HEK293 (cell line): ENCODE measurements at regions not wholly inside any gene's neighbourhood (a gene's known extent, or its start where the extent isn't known, plus 50 kb on each side); places are given as distances from the start of the nearest gene placed in this dataset.

Source experiments
- CTCF ChIA-PET: fragments of 350-600 bp; formaldehyde crosslinking; extraction: SDS; loops from one replicate; lab custom pipeline; 2021; ENCODE audit warnings: antibody characterized with exemption; lab: Yijun Ruan, JAX
- POLR2A ChIA-PET: fragments of 300-600 bp; formaldehyde crosslinking; extraction: SDS; loops from one replicate; lab custom pipeline; 2020; ENCODE audit warnings: antibody characterized with exemption, inconsistent platforms; lab: Yijun Ruan, JAX
- H3K27ac ChIP-seq: fragments of 200-500 bp; sonication (Bioruptor generic); 2 replicates; pipeline ENCODE4 v1.5.1; 2014; ENCODE audit warnings: low read depth, low read length, control low read depth, inconsistent platforms; ENCODE audit errors: extremely low read depth
- H3K36me3 ChIP-seq, 2 experiments: fragments of 200-500 bp in 1 of 2; sonication (Bioruptor generic) in 1 of 2; 1 replicate in 1 of 2; 2 replicates in 1 of 2; pipeline ENCODE4 v1.5.1; 2014 to 2017; ENCODE audit warnings: inconsistent platforms in 2 of 2, low read length in 2 of 2; ENCODE audit not compliant: control insufficient read depth in 2 of 2, insufficient read depth in 1 of 2
- H3K4me1 ChIP-seq: fragments of 200-500 bp; sonication (Bioruptor generic); 2 replicates; pipeline ENCODE4 v1.5.1; 2014; ENCODE audit warnings: mild to moderate bottlenecking, low read length, inconsistent platforms; ENCODE audit not compliant: control insufficient read depth, insufficient read depth
- H3K4me3 ChIP-seq: 2 replicates; pipeline ENCODE4 v1.5.1; 2011; ENCODE audit warnings: low read depth, mild to moderate bottlenecking, control low read depth, low read length, moderate library complexity
- H3K9me3 ChIP-seq: fragments of 200-500 bp; sonication (Bioruptor generic); 2 replicates; pipeline ENCODE4 v1.5.1; 2014; ENCODE audit warnings: low read depth, low read length, inconsistent platforms; ENCODE audit not compliant: control insufficient read depth, insufficient read depth
- ATF2 ChIP-seq: fragments of 450-650 bp; formaldehyde crosslinking; IDR thresholded peaks from 2 replicates; pipeline ENCODE4 v1.5.1; 2016; ENCODE audit warnings: missing biosample characterization, missing genetic modification characterization, low read depth
- EGR2 ChIP-seq: fragments of 450-650 bp; formaldehyde crosslinking; IDR thresholded peaks from 2 replicates; pipeline ENCODE4 v1.5.1; 2016; ENCODE audit warnings: low read depth, missing biosample characterization, missing genetic modification characterization
- GFI1B ChIP-seq: fragments of 450-650 bp; formaldehyde crosslinking; IDR thresholded peaks from 2 replicates; pipeline ENCODE4 v1.5.1; 2016; ENCODE audit warnings: missing biosample characterization, missing genetic modification characterization
- GLIS2 ChIP-seq: fragments of 450-650 bp; formaldehyde crosslinking; IDR thresholded peaks from 2 replicates; pipeline ENCODE4 v1.5.1; 2016; ENCODE audit warnings: missing biosample characterization, missing genetic modification characterization
- KLF16 ChIP-seq: fragments of 450-650 bp; formaldehyde crosslinking; IDR thresholded peaks from 2 replicates; pipeline ENCODE4 v1.5.1; 2017; ENCODE audit warnings: missing biosample characterization, missing genetic modification characterization
- KLF9 ChIP-seq: fragments of 450-650 bp; formaldehyde crosslinking; IDR thresholded peaks from 2 replicates; pipeline ENCODE4 v1.5.1; 2016; ENCODE audit warnings: missing biosample characterization, missing genetic modification characterization, low read depth
- RBAK ChIP-seq: fragments of 450-650 bp; formaldehyde crosslinking; IDR thresholded peaks from 2 replicates; pipeline ENCODE4 v1.5.1; 2016; ENCODE audit warnings: missing biosample characterization, missing genetic modification characterization
- SCRT2 ChIP-seq: fragments of 450-650 bp; formaldehyde crosslinking; IDR thresholded peaks from 2 replicates; pipeline ENCODE4 v1.5.1; 2016; ENCODE audit warnings: missing biosample characterization, missing genetic modification characterization
- SETDB1 ChIP-seq: IDR thresholded peaks from one replicate; pipeline ENCODE4 v1.6.1; 2017; ENCODE audit warnings: mild to moderate bottlenecking, low read length, moderate library complexity, mixed read lengths; ENCODE audit not compliant: insufficient read length
- ZNF112 ChIP-seq: fragments of 450-650 bp; formaldehyde crosslinking; IDR thresholded peaks from 2 replicates; pipeline ENCODE4 v1.5.0; 2017; ENCODE audit warnings: missing biosample characterization, missing genetic modification characterization
- ZNF121 ChIP-seq: fragments of 450-650 bp; formaldehyde crosslinking; IDR thresholded peaks from 2 replicates; pipeline ENCODE4 v1.5.1; 2016; ENCODE audit warnings: missing biosample characterization, missing genetic modification characterization
- ZNF140 ChIP-seq: fragments of 450-650 bp; formaldehyde crosslinking; IDR thresholded peaks from 2 replicates; pipeline ENCODE4 v1.5.1; 2016; ENCODE audit warnings: missing biosample characterization, missing genetic modification characterization
- ZNF202 ChIP-seq: fragments of 450-650 bp; formaldehyde crosslinking; IDR thresholded peaks from 2 replicates; pipeline ENCODE4 v1.5.1; 2016; ENCODE audit warnings: missing biosample characterization, missing genetic modification characterization, borderline replicate concordance
- ZNF248 ChIP-seq: fragments of 450-650 bp; formaldehyde crosslinking; IDR thresholded peaks from 2 replicates; pipeline ENCODE4 v1.5.1; 2017; ENCODE audit warnings: missing biosample characterization, missing genetic modification characterization
- ZNF280D ChIP-seq: fragments of 450-650 bp; formaldehyde crosslinking; IDR thresholded peaks from 2 replicates; pipeline ENCODE4 v1.5.1; 2016; ENCODE audit warnings: missing biosample characterization, missing genetic modification characterization
- ZNF366 ChIP-seq: fragments of 450-650 bp; formaldehyde crosslinking; conservative IDR thresholded peaks from 2 replicates; pipeline ENCODE4 v1.5.1; 2016; ENCODE audit warnings: missing biosample characterization, missing genetic modification characterization
- ZNF394 ChIP-seq: fragments of 450-650 bp; formaldehyde crosslinking; IDR thresholded peaks from 2 replicates; pipeline ENCODE4 v1.5.1; 2016; ENCODE audit warnings: missing biosample characterization, missing genetic modification characterization, mild to moderate bottlenecking, moderate library complexity, borderline replicate concordance
- ZNF426 ChIP-seq: fragments of 450-650 bp; formaldehyde crosslinking; IDR thresholded peaks from 2 replicates; pipeline ENCODE4 v1.5.1; 2017; ENCODE audit warnings: missing biosample characterization, missing genetic modification characterization, mild to moderate bottlenecking, inconsistent platforms, moderate library complexity
- ZNF48 ChIP-seq: fragments of 450-650 bp; formaldehyde crosslinking; IDR thresholded peaks from 2 replicates; pipeline ENCODE4 v1.5.1; 2016; ENCODE audit warnings: missing biosample characterization, missing genetic modification characterization
- ZNF510 ChIP-seq: fragments of 450-650 bp; formaldehyde crosslinking; IDR thresholded peaks from 2 replicates; pipeline ENCODE4 v1.5.1; 2018; ENCODE audit warnings: mild to moderate bottlenecking, missing genetic modification characterization, missing biosample characterization; ENCODE audit not compliant: insufficient replicate concordance
- ZNF529 ChIP-seq: fragments of 450-650 bp; formaldehyde crosslinking; IDR thresholded peaks from 2 replicates; pipeline ENCODE4 v1.5.1; 2017; ENCODE audit warnings: missing genetic modification characterization, missing biosample characterization; ENCODE audit not compliant: insufficient replicate concordance
- ZNF626 ChIP-seq: fragments of 450-650 bp; sonication (Bioruptor Pico); formaldehyde crosslinking; IDR thresholded peaks from 2 replicates; pipeline ENCODE4 v1.5.1; 2018; ENCODE audit warnings: missing biosample characterization, missing genetic modification characterization, inconsistent platforms
- ZNF660 ChIP-seq: fragments of 450-650 bp; IDR thresholded peaks from 2 replicates; pipeline ENCODE4 v1.5.1; 2018; ENCODE audit warnings: missing biosample characterization, mild to moderate bottlenecking, missing genetic modification characterization
- ZNF670 ChIP-seq: fragments of 450-650 bp; formaldehyde crosslinking; IDR thresholded peaks from 2 replicates; pipeline ENCODE4 v1.5.1; 2016; ENCODE audit warnings: missing biosample characterization, missing genetic modification characterization, low read depth
- ZNF707 ChIP-seq: fragments of 450-650 bp; formaldehyde crosslinking; IDR thresholded peaks from 2 replicates; pipeline ENCODE4 v1.5.1; 2016; ENCODE audit warnings: missing biosample characterization, missing genetic modification characterization
- ZNF747 ChIP-seq: fragments of 450-650 bp; formaldehyde crosslinking; IDR thresholded peaks from 2 replicates; pipeline ENCODE4 v1.5.1; 2016; ENCODE audit warnings: missing biosample characterization, missing genetic modification characterization
- ZNF791 ChIP-seq: fragments of 450-650 bp; formaldehyde crosslinking; IDR thresholded peaks from 2 replicates; pipeline ENCODE4 v1.5.1; 2016; ENCODE audit warnings: missing biosample characterization, missing genetic modification characterization
- ZSCAN30 ChIP-seq: fragments of 450-650 bp; IDR thresholded peaks from 2 replicates; pipeline ENCODE4 v1.5.1; 2018; ENCODE audit warnings: missing biosample characterization, mild to moderate bottlenecking, missing genetic modification characterization, moderate library complexity

GRCh38 chr6:14061643-14062042 is 55.9 kb upstream of the CD83 start:
- Histone ChIP-seq H3K4me3 (no peak overlapping the region), H3K36me3 (no peaks in the 10 kb centered on the region), H3K9me3 (peaks cover 3% of the 10 kb centered on the region; the same call in 1 of the 2 replicates), H3K27ac (no peak overlapping the region), H3K4me1 (no peaks in the 10 kb centered on the region)
- ChIA-PET POLR2A (no interaction called here), CTCF (interaction anchor here (0.6 to 11.3 kb wide), 4 partner anchors 16 to 267 kb away, joined by 3 to 353 read pairs (median 15); no protein-coding TSS in a partner anchor)
- TF ChIP-seq SCRT2 = 0 out of 2 replicates have a peak, but pooled peaks have one; percentile 11
- no peak for TF ChIP-seq ZNF248 (tag by site-specific recombination)
- TF ChIP-seq ZNF670 (tag by site-specific recombination) = no peak
- TF ChIP-seq ZNF626 (tag by site-specific recombination) = no peak
- no peak for TF ChIP-seq ZNF202 (tag by site-specific recombination)
- TF ChIP-seq GFI1B (tag by site-specific recombination) = no peak

- POLR2A ChIA-PET = no interaction called here
- TF ChIP-seq SETDB1 (peak; percentile 30), ZNF791 (tag by site-specific recombination) (no peak), ZNF121 (tag by site-specific recombination) (no peak), ZNF366 (tag by site-specific recombination) (no peak), ZNF426 (tag by site-specific recombination) (no peak), ZNF112 (no peak), ZNF707 (tag by site-specific recombination) (peak; percentile 82), ATF2 (no peak)
- TF ChIP-seq, all 188 proteins: peak for 2
- Histone ChIP-seq H3K9me3 (peaks cover 3% of the 10 kb centered on the region; the same call in 1 of the 2 replicates), H3K27ac (no peak overlapping the region), H3K4me1 (no peaks in the 10 kb centered on the region), H3K4me3 (no peak overlapping the region), H3K36me3 (no peaks in the 10 kb centered on the region)
- CTCF ChIA-PET = interaction anchor here (1.5 to 11.3 kb wide), 4 partner anchors 11 to 267 kb away, joined by 5 to 353 read pairs (median 16); no protein-coding TSS in a partner anchor
These were observed 55.1 kb upstream of the CD83 start for GRCh38 chr6:14062345-14063029.

GRCh38 chr6:14063756-14064155 is 53.8 kb upstream of the CD83 start:
- H3K27ac ChIP-seq = no peak overlapping the region
- no peaks in the 10 kb centered on the region for H3K36me3 ChIP-seq
- H3K4me3 ChIP-seq = no peak overlapping the region
- H3K4me1 ChIP-seq = no peaks in the 10 kb centered on the region
- ChIA-PET POLR2A (no interaction called here), CTCF (interaction anchor here (0.6 to 11.3 kb wide), 8 partner anchors 13 to 728 kb away, joined by 3 to 353 read pairs (median 6); no protein-coding TSS in a partner anchor)
- peaks cover 3% of the 10 kb centered on the region; the same call in 1 of the 2 replicates for H3K9me3 ChIP-seq
- no peak for TF ChIP-seq ZNF394 (tag by site-specific recombination)
- no peak for TF ChIP-seq ZNF202 (tag by site-specific recombination)
- TF ChIP-seq ZNF660 = no peak
- no peak for TF ChIP-seq KLF16 (tag by site-specific recombination)
- TF ChIP-seq ZNF48 (tag by site-specific recombination) = no peak
- TF ChIP-seq SCRT2 = no peak
- TF ChIP-seq ZNF747 (tag by site-specific recombination) = no peak
- TF ChIP-seq RBAK = no peak
- no peak for TF ChIP-seq ZNF140
- no peak for TF ChIP-seq ZNF510 (tag by site-specific recombination)
- no peak for TF ChIP-seq KLF9
- TF ChIP-seq ZSCAN30 (tag by site-specific recombination) = no peak
- TF ChIP-seq ZNF529 (tag by site-specific recombination) = no peak
- no peak for TF ChIP-seq ZNF280D (tag by site-specific recombination)
- TF ChIP-seq GLIS2 (tag by site-specific recombination) = no peak
- no peak for TF ChIP-seq EGR2 (tag by site-specific recombination)
